ENCODE measurements at regions not wholly inside any gene's neighbourhood (a gene's known extent, or its start where the extent isn't known, plus 50 kb on each side); places are given as distances from the start of the nearest gene placed in this dataset.
"Not testable (repeated sequence)": the region's sequence is repeated elsewhere in the genome, so short reads cannot be mapped to it uniquely, and the experiment has no call there.

DNA sequence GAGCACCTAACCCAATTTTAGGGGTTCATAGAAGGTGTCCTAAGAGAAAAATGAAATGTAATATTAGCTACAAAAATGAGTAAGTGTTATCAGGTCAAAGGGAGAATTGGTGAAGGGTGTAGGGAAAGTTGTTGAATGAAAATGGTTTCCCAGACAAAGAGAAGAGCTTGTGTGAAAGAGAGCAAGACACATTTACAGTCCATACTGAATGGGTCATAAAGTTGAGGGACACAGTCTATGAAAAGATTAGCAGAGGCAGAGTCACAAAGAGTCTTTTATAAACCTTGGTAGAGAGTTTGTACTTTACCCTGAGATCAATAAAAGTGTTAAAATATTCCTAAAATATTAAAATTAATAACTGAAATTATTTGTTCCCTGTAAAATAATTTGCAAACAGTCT, 759.4 kb downstream of the DIAPH3 start:
- Histone ChIP-seq H3K9me3 (ENCODE audit: control insufficient read depth in 1 of 2, insufficient read depth in 1 of 2, low read length in 2 of 2) (peaks cover 0 to 21% of the 10 kb centered on the region in 2 experiments), H3K4me3 (ENCODE audit: low read length) (no peak overlapping the region), H3K36me3 (ENCODE audit: insufficient read depth, low read length) (no peaks in the 10 kb centered on the region), H3K27ac (ENCODE audit: low read depth in 1 of 2, low read length in 2 of 2) (no peak overlapping the region), H3K4me1 (ENCODE audit: insufficient read depth, low read length) (no peaks in the 10 kb centered on the region), H3K27me3 (ENCODE audit: control insufficient read depth in 1 of 2, insufficient read depth in 2 of 2, low read length in 2 of 2) (no peaks in the 10 kb centered on the region)
- Mint-ChIP-seq H3K4me3 (no peak overlapping the region), H3K4me1 (ENCODE audit: low read depth) (peaks cover 22% of the 10 kb centered on the region), H3K9me3 (peaks cover 14% of the 10 kb centered on the region), H3K27me3 (no peaks in the 10 kb centered on the region), H3K27ac (no peak overlapping the region), H3K36me3 (ENCODE audit: low read depth) (no peaks in the 10 kb centered on the region)
- no peak for ATAC-seq (ENCODE audit: poor library complexity)
- intact Hi-C loops (cut with DNase I, micrococcal nuclease): no loop called here
- ChIA-PET CTCF (no interaction called here), POLR2A (no interaction called here)
- TF ChIP-seq, protein P1, sequence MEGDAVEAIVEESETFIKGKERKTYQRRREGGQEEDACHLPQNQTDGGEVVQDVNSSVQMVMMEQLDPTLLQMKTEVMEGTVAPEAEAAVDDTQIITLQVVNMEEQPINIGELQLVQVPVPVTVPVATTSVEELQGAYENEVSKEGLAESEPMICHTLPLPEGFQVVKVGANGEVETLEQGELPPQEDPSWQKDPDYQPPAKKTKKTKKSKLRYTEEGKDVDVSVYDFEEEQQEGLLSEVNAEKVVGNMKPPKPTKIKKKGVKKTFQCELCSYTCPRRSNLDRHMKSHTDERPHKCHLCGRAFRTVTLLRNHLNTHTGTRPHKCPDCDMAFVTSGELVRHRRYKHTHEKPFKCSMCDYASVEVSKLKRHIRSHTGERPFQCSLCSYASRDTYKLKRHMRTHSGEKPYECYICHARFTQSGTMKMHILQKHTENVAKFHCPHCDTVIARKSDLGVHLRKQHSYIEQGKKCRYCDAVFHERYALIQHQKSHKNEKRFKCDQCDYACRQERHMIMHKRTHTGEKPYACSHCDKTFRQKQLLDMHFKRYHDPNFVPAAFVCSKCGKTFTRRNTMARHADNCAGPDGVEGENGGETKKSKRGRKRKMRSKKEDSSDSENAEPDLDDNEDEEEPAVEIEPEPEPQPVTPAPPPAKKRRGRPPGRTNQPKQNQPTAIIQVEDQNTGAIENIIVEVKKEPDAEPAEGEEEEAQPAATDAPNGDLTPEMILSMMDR (IDR thresholded peaks at IDR 0.05): no peak
- DNase-seq: no peak

DNA sequence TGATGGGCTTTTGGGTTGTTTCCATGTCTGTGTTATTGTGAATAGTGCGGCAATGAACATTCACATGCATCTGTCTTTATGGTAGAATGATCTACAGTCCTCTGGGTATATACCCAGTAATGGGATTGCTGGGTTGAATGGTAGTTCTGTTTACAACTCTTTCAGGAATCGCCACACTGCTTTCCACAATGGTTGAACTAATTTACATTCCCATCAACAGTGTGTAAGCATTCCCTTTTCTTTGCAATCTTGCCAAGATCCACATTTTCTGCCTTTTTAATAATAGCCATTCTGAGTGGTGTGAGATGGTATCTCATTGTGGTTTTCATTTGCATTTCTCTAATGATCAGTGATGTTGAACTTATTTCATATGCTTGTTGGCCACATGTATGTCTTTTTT, 756.5 kb downstream of the DIAPH3 start:
- ATAC-seq (ENCODE audit: poor library complexity); H3K36me3 Mint-ChIP-seq (ENCODE audit: low read depth); intact Hi-C loops (cut with DNase I, micrococcal nuclease); POLR2A ChIA-PET; CTCF ChIA-PET; H3K27me3 Mint-ChIP-seq; H3K27ac ChIP-seq (ENCODE audit: low read depth in 1 of 2, low read length in 2 of 2); H3K4me3 ChIP-seq (ENCODE audit: low read length); H3K4me1 ChIP-seq (ENCODE audit: insufficient read depth, low read length); H3K27ac Mint-ChIP-seq; H3K27me3 ChIP-seq (ENCODE audit: control insufficient read depth in 1 of 2, insufficient read depth in 2 of 2, low read length in 2 of 2); DNase-seq; H3K36me3 ChIP-seq (ENCODE audit: insufficient read depth, low read length); H3K4me3 Mint-ChIP-seq: not testable (repeated sequence)
- Mint-ChIP-seq H3K9me3 (peaks cover 14% of the 10 kb centered on the region), H3K4me1 (ENCODE audit: low read depth) (peaks cover 22% of the 10 kb centered on the region)
- H3K9me3 ChIP-seq (ENCODE audit: control insufficient read depth in 1 of 2, insufficient read depth in 1 of 2, low read length in 2 of 2): peaks cover 0 to 21% of the 10 kb centered on the region in 2 experiments

DNA sequence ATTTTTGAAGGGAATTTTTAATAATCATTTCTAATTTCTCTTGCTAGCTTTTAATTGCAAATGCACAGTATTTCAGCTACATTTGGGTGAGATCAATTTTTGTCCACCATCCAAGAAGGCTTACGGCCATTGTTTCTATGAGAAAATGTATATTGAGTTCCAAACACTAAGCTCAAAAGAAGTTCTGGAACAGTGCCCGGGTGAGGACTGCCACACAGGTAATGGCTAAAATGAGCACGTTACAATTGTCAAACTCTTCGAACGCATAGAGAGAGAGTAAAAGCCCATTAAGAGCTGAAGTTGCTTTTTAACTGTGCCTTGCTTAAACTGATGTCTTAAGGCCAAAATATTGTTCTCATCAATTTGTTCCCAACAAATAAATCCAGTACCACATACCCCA, 755.0 kb downstream of the DIAPH3 start:
- Mint-ChIP-seq H3K36me3 (ENCODE audit: low read depth) (no peaks in the 10 kb centered on the region), H3K27ac (no peak overlapping the region), H3K4me1 (ENCODE audit: low read depth) (peaks cover 22% of the 10 kb centered on the region), H3K9me3 (peaks cover 14% of the 10 kb centered on the region), H3K27me3 (no peaks in the 10 kb centered on the region), H3K4me3 (no peak overlapping the region)
- H3K27me3 ChIP-seq (ENCODE audit: control insufficient read depth in 1 of 2, insufficient read depth in 2 of 2, low read length in 2 of 2): no peaks in the 10 kb centered on the region
- H3K4me3 ChIP-seq (ENCODE audit: low read length): no peak overlapping the region
- TF ChIP-seq, protein P1 (IDR thresholded peaks at IDR 0.05): no peak
- DNase-seq (no peak), ATAC-seq (ENCODE audit: poor library complexity) (no peak)
- POLR2A ChIA-PET: no interaction called here
- H3K4me1 ChIP-seq (ENCODE audit: insufficient read depth, low read length): no peaks in the 10 kb centered on the region
- no peak overlapping the region for H3K27ac ChIP-seq (ENCODE audit: low read depth in 1 of 2, low read length in 2 of 2)
- CTCF ChIA-PET: no interaction called here
- peaks cover 0 to 21% of the 10 kb centered on the region in 2 experiments for H3K9me3 ChIP-seq (ENCODE audit: control insufficient read depth in 1 of 2, insufficient read depth in 1 of 2, low read length in 2 of 2)
- no peaks in the 10 kb centered on the region for H3K36me3 ChIP-seq (ENCODE audit: insufficient read depth, low read length)
- intact Hi-C loops (cut with DNase I, micrococcal nuclease): no loop called here

DNA sequence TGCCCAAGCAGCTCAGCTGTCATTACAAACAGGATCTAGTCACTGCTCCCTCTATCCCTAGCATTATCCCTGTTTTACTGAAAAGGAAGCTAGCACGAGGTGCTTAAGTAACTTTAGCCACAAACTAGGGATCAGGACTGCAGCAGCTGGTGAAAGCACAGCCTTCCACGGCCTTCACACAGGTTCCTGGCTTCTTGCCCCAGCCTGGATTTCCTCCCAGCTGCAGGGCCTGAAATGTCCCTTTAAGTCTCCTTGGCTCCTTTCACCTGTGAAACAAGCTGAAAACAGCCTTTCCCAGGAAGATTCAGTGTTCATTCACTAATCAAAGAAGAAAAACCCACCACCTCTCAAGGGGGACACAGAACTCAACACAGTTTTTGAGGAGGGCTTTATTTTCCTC, 754.5 kb downstream of the DIAPH3 start:
- H3K4me3 ChIP-seq (ENCODE audit: low read length): no peak overlapping the region
- Mint-ChIP-seq H3K4me1 (ENCODE audit: low read depth) (peaks cover 22% of the 10 kb centered on the region), H3K36me3 (ENCODE audit: low read depth) (no peaks in the 10 kb centered on the region), H3K9me3 (peaks cover 14% of the 10 kb centered on the region), H3K27ac (no peak overlapping the region), H3K4me3 (no peak overlapping the region), H3K27me3 (no peaks in the 10 kb centered on the region)
- ChIA-PET POLR2A (no interaction called here), CTCF (no interaction called here)
- peaks cover 0 to 21% of the 10 kb centered on the region in 2 experiments for H3K9me3 ChIP-seq (ENCODE audit: control insufficient read depth in 1 of 2, insufficient read depth in 1 of 2, low read length in 2 of 2)
- H3K4me1 ChIP-seq (ENCODE audit: insufficient read depth, low read length): no peaks in the 10 kb centered on the region
- ATAC-seq (ENCODE audit: poor library complexity): no peak
- intact Hi-C loops (cut with DNase I, micrococcal nuclease): no loop called here
- no peak for DNase-seq
- H3K27me3 ChIP-seq (ENCODE audit: control insufficient read depth in 1 of 2, insufficient read depth in 2 of 2, low read length in 2 of 2): no peaks in the 10 kb centered on the region
- TF ChIP-seq, protein P1 (IDR thresholded peaks at IDR 0.05): no peak
- H3K36me3 ChIP-seq (ENCODE audit: insufficient read depth, low read length): no peaks in the 10 kb centered on the region
- H3K27ac ChIP-seq (ENCODE audit: low read depth in 1 of 2, low read length in 2 of 2): no peak overlapping the region

All from CD4-positive, alpha-beta T cell (primary cell).